Astrocyte of the spinal cord (primary cell): ENCODE measurements at regions not wholly inside any gene's neighbourhood (a gene's known extent, or its start where the extent isn't known, plus 50 kb on each side); places are given as distances from the start of the nearest gene placed in this dataset.
A peak's percentile ranks its signal among the peaks of the same experiment; 100 is the strongest.

Experiments used
- DNase-seq: peaks from one replicate; pipeline ENCODE4 v3.0.0; 2011; ENCODE audit warnings: low read depth, low spot score
- H3K4me3 ChIP-seq: 2 replicates; pipeline ENCODE4 v1.5.1; 2011; ENCODE audit warnings: low read depth, mild to moderate bottlenecking, low read length, moderate library complexity
- CTCF ChIP-seq: IDR thresholded peaks from 2 replicates; pipeline ENCODE4 v1.5.1; 2012; ENCODE audit warnings: low read depth, mild to moderate bottlenecking, low read length, inconsistent platforms
- in situ Hi-C: cut with HindIII; loops from 2 replicates; pipeline ENCODE4 v1.10.0; 2017; ENCODE audit warnings: low sequenced_read_pairs

GRCh38 chrX:150127216-150127615 is 188.9 kb upstream of the EOLA2 start:
- in situ Hi-C loops, result no loop called here
- DNase-seq, result no peak
- H3K4me3 ChIP-seq, result no peak overlapping the region
- no peak for TF ChIP-seq CTCF

GRCh38 chrX:150143721-150144440 is 205.6 kb upstream of the EOLA2 start:
- in situ Hi-C loops, result no loop called here
- no peak for DNase-seq
- TF ChIP-seq CTCF, result no peak
- H3K4me3 ChIP-seq, result no peak overlapping the region

- no peak overlapping the region for H3K4me3 ChIP-seq
- TF ChIP-seq CTCF, result no peak
- in situ Hi-C loops, result no loop called here
- no peak for DNase-seq
These were observed 208.1 kb upstream of the EOLA2 start for GRCh38 chrX:150146271-150146896.

GRCh38 chrX:150148749-150149672 is 210.7 kb upstream of the EOLA2 start:
- no peak for TF ChIP-seq CTCF
- in situ Hi-C loops, result no loop called here

GRCh38 chrX:150150076-150150779 is 211.9 kb upstream of the EOLA2 start:
- in situ Hi-C loops, result no loop called here
- TF ChIP-seq CTCF, result no peak
- no peak for DNase-seq
- no peak overlapping the region for H3K4me3 ChIP-seq

More at GRCh38 chrX:150148749-150149672, 210.7 kb upstream of the EOLA2 start:
- H3K4me3 ChIP-seq, result no peak overlapping the region
- peak; percentile 36 for DNase-seq

GRCh38 chrX:150150780-150151125 is 212.4 kb upstream of the MAMLD1 start:
- DNase-seq, result no peak
- no peak for TF ChIP-seq CTCF
- in situ Hi-C loops, result no loop called here
- H3K4me3 ChIP-seq, result no peak overlapping the region
